HG03175 (cell line): ENCODE measurements at regions not wholly inside any gene's neighbourhood (a gene's known extent, or its start where the extent isn't known, plus 50 kb on each side); places are given as distances from the start of the nearest gene placed in this dataset.
"Not testable (repeated sequence)": the region's sequence is repeated elsewhere in the genome, so short reads cannot be mapped to it uniquely, and the experiment has no call there.

Experiments
- ATAC-seq: cut with Tn5 transposase; IDR thresholded peaks from one replicate; pipeline ENCODE4 v1.9.1; 2021; ENCODE audit warnings: mild to moderate bottlenecking, moderate library complexity; ENCODE audit not compliant: unreplicated experiment

DNA sequence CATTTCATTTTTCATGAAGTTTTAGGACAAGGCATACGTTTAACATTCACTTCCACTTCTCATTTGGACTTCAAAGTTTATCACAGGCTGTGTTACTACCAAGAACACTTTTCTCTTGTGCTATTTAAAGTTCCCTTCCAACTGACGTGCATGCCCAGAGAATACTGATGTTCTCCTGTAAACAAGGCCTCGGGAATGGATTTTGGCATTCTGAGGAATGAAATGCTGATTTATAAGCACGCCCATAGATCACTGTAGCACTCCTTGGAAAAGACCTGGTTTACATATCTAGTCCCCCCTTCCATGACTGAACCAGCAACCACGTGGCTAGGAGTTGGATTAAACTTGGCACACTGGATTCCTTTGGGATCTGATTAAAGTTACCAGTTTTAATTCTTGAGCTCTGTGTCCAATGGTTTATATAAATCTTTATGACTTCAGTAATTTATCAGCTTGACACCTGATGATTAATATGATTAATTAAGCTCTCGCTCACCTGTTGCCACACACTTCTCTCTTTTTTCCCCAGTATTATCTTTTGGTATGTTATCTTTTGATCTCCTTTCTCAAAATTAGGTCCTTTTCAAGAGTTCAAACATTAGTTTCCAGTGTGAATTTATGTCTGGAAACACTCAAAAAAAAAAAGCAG is 122.4 kb upstream of the HAND2 start:
- no peak for ATAC-seq

GRCh38 chr4:173651651-173652282 is 121.7 kb upstream of the HAND2 start:
- no peak for ATAC-seq

- ATAC-seq, result no peak
Measured at GRCh38 chr4:173647902-173648301, 117.9 kb upstream of the HAND2 start.

- ATAC-seq, result no peak
Measured at GRCh38 chr4:173642509-173642908, 112.5 kb upstream of the HAND2 start.

- ATAC-seq, result no peak
Measured at GRCh38 chr4:173635395-173635794, 105.4 kb upstream of the HAND2 start.

- ATAC-seq, result no peak
Measured at GRCh38 chr4:173626277-173626676, 96.2 kb upstream of the HAND2 start.

- not testable (repeated sequence) for ATAC-seq
Measured at GRCh38 chr4:173618648-173619047, 88.6 kb upstream of the HAND2 start.

- ATAC-seq, result no peak
Measured at GRCh38 chr4:173609158-173609557, 79.1 kb upstream of the HAND2 start.

DNA sequence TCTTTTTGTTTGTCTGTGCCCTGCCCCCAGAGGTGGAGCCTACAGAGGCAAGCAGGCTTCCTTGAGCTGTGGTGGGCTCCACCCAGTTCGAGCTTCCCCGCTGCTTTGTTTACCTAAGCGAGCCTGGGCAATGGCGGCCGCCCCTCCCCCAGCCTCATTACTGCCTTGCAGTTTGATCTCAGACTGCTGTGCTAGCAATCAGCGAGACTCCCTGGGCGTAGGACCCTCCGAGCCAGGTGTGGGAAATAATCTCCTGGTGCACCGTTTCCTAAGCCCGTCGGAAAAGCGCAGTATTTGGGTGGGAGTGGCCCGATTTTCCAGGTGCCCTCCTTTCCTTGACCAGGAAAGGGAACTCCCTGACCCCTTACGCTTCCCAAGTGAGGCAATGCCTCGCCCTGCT is 78.6 kb upstream of the HAND2 start:
- not testable (repeated sequence) for ATAC-seq

GRCh38 chr4:173591760-173592159 is 61.7 kb upstream of the HAND2 start:
- no peak for ATAC-seq

- no peak for ATAC-seq
Measured at GRCh38 chr4:173590697-173591096, 60.7 kb upstream of the HAND2 start.

- ATAC-seq, result no peak
Measured at GRCh38 chr4:173585876-173586572, 56.0 kb upstream of the HAND2 start.

DNA sequence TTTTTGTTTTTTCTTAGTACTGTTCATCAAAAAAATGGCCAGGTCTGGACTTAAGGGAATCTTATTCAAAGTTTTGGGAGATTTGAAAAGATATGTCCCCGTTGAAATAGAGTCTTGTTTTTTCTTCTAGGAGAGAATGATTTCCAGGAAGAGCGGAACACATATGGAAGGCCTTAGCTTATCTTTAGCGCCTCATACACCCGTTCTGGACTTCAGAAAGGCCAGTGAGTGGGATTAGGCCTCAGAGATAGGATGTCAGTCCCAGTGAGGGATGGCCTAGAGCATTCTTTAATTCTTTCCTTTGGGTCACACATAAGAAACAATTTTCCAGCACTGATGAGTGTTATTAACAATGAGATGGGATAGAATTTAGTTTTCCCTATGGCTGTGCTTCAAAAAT is 54.5 kb upstream of the HAND2 start:
- no peak for ATAC-seq
